ENCODE measurements at regions not wholly inside any gene's neighbourhood (a gene's known extent, or its start where the extent isn't known, plus 50 kb on each side); places are given as distances from the start of the nearest gene placed in this dataset.

- ChIA-PET POLR2A (no interaction called here), CTCF (no interaction called here)
- no peak for TF ChIP-seq ARNT (IDR thresholded peaks at IDR 0.05)
- TF ChIP-seq ELF4 (IDR thresholded peaks at IDR 0.05): no peak
- TF ChIP-seq NFRKB (IDR thresholded peaks at IDR 0.05): no peak
- TF ChIP-seq FOXM1 (IDR thresholded peaks at IDR 0.05; ENCODE audit: borderline replicate concordance): no peak
- TF ChIP-seq L3MBTL2 (conservative IDR thresholded peaks at IDR 0.05): no peak
- no peak for TF ChIP-seq FOXA1 (IDR thresholded peaks at IDR 0.05)
- TF ChIP-seq LEF1 (IDR thresholded peaks at IDR 0.05; ENCODE audit: borderline replicate concordance): no peak
- no peak for TF ChIP-seq FOXK2 (IDR thresholded peaks at IDR 0.05)
- no peak for TF ChIP-seq TARDBP (IDR thresholded peaks at IDR 0.05)
- no peak for DNase-seq (ENCODE audit: extremely low spot score)
These were observed 153.9 kb upstream of the CAMK1G start for GRCh38 chr1:209429611-209430010.

- POLR2A ChIA-PET: no interaction called here
- DNase-seq (ENCODE audit: extremely low spot score): no peak
- TF ChIP-seq FOXK2 (IDR thresholded peaks at IDR 0.05) (no peak), SP1 (IDR thresholded peaks at IDR 0.05) (no peak), SUZ12 (IDR thresholded peaks at IDR 0.05) (no peak), FOXM1 (IDR thresholded peaks at IDR 0.05; ENCODE audit: borderline replicate concordance) (no peak), HDGF (IDR thresholded peaks at IDR 0.05; ENCODE audit: borderline replicate concordance) (no peak), PKNOX1 (IDR thresholded peaks at IDR 0.05) (no peak), CTBP1 (IDR thresholded peaks at IDR 0.05; ENCODE audit: borderline replicate concordance) (no peak), BHLHE40 (IDR thresholded peaks at IDR 0.05; ENCODE audit: borderline replicate concordance) (no peak)
- CTCF ChIA-PET: no interaction called here
These were observed 153.4 kb upstream of the CAMK1G start for GRCh38 chr1:209430107-209430506.

GRCh38 chr1:209430821-209431259, 152.7 kb upstream of the CAMK1G start:
- no peak for TF ChIP-seq ARNT (IDR thresholded peaks at IDR 0.05)
- TF ChIP-seq NFRKB (IDR thresholded peaks at IDR 0.05): no peak
- no peak for TF ChIP-seq CTBP1 (IDR thresholded peaks at IDR 0.05; ENCODE audit: borderline replicate concordance)
- no peak for TF ChIP-seq FOXA1 (IDR thresholded peaks at IDR 0.05)
- ChIA-PET POLR2A (no interaction called here), CTCF (interaction anchor here (0.6 kb wide), 1 partner anchor 17 kb away, joined by 3 read pairs; no protein-coding TSS in a partner anchor)
- DNase-seq (ENCODE audit: extremely low spot score): no peak

GRCh38 chr1:209431402-209431801, 152.1 kb upstream of the CAMK1G start:
- TF ChIP-seq FOXA1 (IDR thresholded peaks at IDR 0.05) (no peak), TARDBP (IDR thresholded peaks at IDR 0.05) (no peak), FOXK2 (IDR thresholded peaks at IDR 0.05) (no peak)
- no peak for DNase-seq (ENCODE audit: extremely low spot score)
- CTCF ChIA-PET: interaction anchor here (0.6 kb wide), 1 partner anchor 16 kb away, joined by 3 read pairs; no protein-coding TSS in a partner anchor
- POLR2A ChIA-PET: no interaction called here

DNA sequence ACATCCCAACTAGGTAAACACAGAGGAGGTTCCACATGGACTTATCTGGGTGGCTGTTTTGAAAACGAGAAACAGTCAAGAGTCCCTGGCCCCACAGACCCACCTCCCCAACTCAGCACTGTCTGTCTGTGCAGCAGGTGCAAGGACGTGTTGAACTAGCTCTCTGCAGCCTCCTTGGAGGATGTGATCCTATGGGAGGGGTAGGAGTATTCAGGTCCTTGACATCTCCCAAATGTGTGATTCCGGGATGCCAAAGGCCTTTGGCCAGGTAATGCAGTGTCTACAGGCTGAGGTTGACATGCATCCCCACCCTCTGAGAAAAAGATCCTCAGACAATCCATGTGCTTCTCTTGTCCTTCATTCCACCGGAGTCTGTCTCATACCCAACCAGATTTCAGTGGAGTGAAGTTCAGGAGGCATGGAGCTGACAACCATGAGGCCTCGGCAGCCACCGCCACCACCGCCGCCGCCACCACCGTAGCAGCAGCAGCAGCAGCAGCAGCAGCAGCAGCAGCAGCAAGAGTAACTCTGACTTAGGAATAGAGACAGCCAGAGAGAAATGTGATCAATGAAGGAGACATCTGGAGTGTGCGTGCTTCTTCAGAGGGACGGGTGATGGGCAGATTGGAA, 151.6 kb upstream of the CAMK1G start:
- ChIA-PET CTCF (no interaction called here), POLR2A (no interaction called here)

GRCh38 chr1:209432443-209432825, 151.1 kb upstream of the CAMK1G start:
- DNase-seq (ENCODE audit: extremely low spot score): no peak
- CTCF ChIA-PET: no interaction called here
- TF ChIP-seq TARDBP (IDR thresholded peaks at IDR 0.05): no peak
- POLR2A ChIA-PET: no interaction called here

More for the DNA sequence above, 151.6 kb upstream of the CAMK1G start:
- no peak for TF ChIP-seq TARDBP (IDR thresholded peaks at IDR 0.05)
- TF ChIP-seq FOXA1 (IDR thresholded peaks at IDR 0.05): no peak
- TF ChIP-seq SP1 (IDR thresholded peaks at IDR 0.05): no peak
- TF ChIP-seq HDGF (IDR thresholded peaks at IDR 0.05; ENCODE audit: borderline replicate concordance): no peak
- TF ChIP-seq FOXM1 (IDR thresholded peaks at IDR 0.05; ENCODE audit: borderline replicate concordance): no peak
- TF ChIP-seq CTBP1 (IDR thresholded peaks at IDR 0.05; ENCODE audit: borderline replicate concordance): no peak
- TF ChIP-seq ZNF384 (IDR thresholded peaks at IDR 0.05): no peak
- no peak for TF ChIP-seq BHLHE40 (IDR thresholded peaks at IDR 0.05; ENCODE audit: borderline replicate concordance)
- no peak for TF ChIP-seq ARNT (IDR thresholded peaks at IDR 0.05)
- TF ChIP-seq SUZ12 (IDR thresholded peaks at IDR 0.05): no peak
- no peak for TF ChIP-seq LEF1 (IDR thresholded peaks at IDR 0.05; ENCODE audit: borderline replicate concordance)
- no peak for TF ChIP-seq FOXK2 (IDR thresholded peaks at IDR 0.05)
- no peak for DNase-seq (ENCODE audit: extremely low spot score)

DNA sequence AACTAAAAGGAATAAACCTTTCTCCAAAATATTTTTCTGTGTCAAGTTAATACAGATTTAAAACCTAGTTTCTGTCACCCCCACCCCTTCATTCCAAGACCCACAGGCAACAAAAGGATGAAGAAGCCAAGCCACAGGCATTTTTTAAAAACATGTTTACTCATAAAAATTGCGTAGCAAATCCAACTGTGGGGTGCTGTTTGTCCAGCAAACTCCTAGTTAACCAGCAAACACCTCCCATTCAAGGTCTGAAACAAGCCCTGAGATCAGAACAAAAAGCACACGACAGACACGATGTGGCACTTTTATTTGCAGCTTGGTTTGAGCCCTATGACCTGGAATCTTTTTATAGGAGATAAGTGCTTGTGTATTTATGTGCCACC, 149.9 kb upstream of the CAMK1G start:
- TF ChIP-seq FOXK2 (IDR thresholded peaks at IDR 0.05): no peak
- ChIA-PET CTCF (no interaction called here), POLR2A (no interaction called here)
- DNase-seq (ENCODE audit: extremely low spot score): no peak

GRCh38 chr1:209434066-209434465, 149.4 kb upstream of the CAMK1G start:
- no peak for DNase-seq (ENCODE audit: extremely low spot score)
- CTCF ChIA-PET: no interaction called here
- POLR2A ChIA-PET: no interaction called here
- TF ChIP-seq SUZ12 (IDR thresholded peaks at IDR 0.05) (no peak), ARNT (IDR thresholded peaks at IDR 0.05) (no peak), FOXM1 (IDR thresholded peaks at IDR 0.05; ENCODE audit: borderline replicate concordance) (no peak), BHLHE40 (IDR thresholded peaks at IDR 0.05; ENCODE audit: borderline replicate concordance) (no peak), TARDBP (IDR thresholded peaks at IDR 0.05) (no peak), CTBP1 (IDR thresholded peaks at IDR 0.05; ENCODE audit: borderline replicate concordance) (no peak), SP1 (IDR thresholded peaks at IDR 0.05) (no peak), FOXA1 (IDR thresholded peaks at IDR 0.05) (no peak), ZNF384 (IDR thresholded peaks at IDR 0.05) (no peak), HDGF (IDR thresholded peaks at IDR 0.05; ENCODE audit: borderline replicate concordance) (no peak), FOXK2 (IDR thresholded peaks at IDR 0.05) (no peak), PKNOX1 (IDR thresholded peaks at IDR 0.05) (no peak), ELF4 (IDR thresholded peaks at IDR 0.05) (no peak), L3MBTL2 (conservative IDR thresholded peaks at IDR 0.05) (no peak), LEF1 (IDR thresholded peaks at IDR 0.05; ENCODE audit: borderline replicate concordance) (no peak), NFRKB (IDR thresholded peaks at IDR 0.05) (no peak)
